ENCODE measurements at regions not wholly inside any gene's neighbourhood (a gene's known extent, or its start where the extent isn't known, plus 50 kb on each side); places are given as distances from the start of the nearest gene placed in this dataset.
"Not testable (repeated sequence)": the region's sequence is repeated elsewhere in the genome, so short reads cannot be mapped to it uniquely, and the experiment has no call there.

DNA sequence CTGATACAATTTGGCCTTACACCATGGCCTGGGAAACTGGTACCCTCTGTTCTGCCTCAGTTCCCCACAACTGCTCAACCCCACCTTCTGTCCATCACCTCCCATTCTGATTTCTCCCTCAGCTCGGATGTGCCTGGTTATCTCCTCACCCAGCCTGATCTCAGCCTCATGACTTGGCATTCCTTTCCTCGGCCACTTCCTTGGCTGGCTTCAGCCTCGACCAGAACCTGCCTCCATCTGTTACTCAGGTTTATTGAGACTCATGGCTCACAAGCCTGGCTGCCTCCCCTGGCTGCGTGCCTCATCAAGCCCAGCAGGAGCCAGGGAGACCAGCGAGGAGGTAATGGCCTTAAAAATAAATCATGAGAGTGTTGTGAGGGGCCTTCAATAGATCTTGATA is 356.2 kb upstream of the SPRED2 start:
- DNase-seq (ENCODE audit: low read depth), result no peak

- DNase-seq (ENCODE audit: low read depth), result no peak
These were observed 354.4 kb upstream of the SPRED2 start for GRCh38 chr2:65786765-65787164.

DNA sequence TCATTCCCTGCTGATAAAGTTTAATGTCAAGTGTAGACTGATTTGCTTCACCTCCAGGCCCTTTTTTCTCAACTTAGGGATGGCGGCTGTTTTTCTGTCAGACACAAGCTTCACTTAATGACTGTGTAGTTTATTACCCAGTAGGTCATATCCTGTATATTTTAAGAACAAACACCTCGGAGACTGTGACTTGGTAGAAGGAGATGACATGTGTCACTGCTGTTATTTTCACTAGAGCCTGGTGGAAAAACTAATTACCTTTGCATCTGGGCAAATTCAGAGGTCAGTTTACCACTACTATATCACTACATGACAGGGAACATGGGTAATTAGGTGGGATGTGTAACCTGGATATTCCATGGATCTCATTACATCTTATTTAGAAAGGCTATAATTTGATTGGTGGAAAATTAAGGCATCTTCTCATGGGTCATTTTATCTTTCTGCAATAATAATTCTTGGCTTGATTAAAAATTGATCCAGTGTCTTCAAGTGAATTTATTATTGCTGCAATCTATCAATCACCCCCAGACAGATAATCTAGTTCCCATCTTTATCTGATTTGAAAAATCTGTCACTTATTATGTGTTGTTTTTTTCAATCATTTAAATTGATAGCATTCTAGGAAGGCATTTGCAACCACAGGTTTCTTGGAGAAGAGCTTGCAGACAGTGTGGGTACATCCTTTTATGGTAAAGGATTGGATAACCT is 353.8 kb upstream of the SPRED2 start:
- no peak for DNase-seq (ENCODE audit: low read depth)

GRCh38 chr2:65782996-65783650 is 350.7 kb upstream of the SPRED2 start:
- no peak for DNase-seq (ENCODE audit: low read depth)

DNA sequence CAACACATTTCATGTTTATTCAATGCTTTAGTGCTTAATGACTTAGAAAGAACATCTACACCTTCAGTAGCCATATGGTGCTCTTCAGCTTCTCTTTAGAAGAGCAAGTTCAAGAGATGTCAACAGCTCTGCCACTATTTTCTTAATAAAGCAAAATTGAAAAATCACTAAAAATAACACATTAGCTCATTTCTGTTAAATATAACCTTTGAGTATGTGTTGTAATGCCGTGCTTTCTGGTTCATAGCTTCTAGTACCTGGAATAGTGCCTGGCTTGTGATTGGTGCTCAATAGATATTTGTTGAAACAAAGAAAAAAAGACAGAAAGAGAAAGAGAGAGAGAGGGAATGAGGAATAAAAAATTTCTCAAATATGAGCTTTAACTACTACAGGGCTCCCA is 349.8 kb upstream of the SPRED2 start:
- DNase-seq (ENCODE audit: low read depth), result no peak

- DNase-seq (ENCODE audit: low read depth), result no peak
These were observed 349.4 kb upstream of the SPRED2 start for GRCh38 chr2:65781756-65782155.

GRCh38 chr2:65779021-65779420 is 346.6 kb upstream of the SPRED2 start:
- no peak for DNase-seq (ENCODE audit: low read depth)

- no peak for DNase-seq (ENCODE audit: low read depth)
These were observed 345.7 kb upstream of the SPRED2 start for GRCh38 chr2:65778137-65778536.

DNA sequence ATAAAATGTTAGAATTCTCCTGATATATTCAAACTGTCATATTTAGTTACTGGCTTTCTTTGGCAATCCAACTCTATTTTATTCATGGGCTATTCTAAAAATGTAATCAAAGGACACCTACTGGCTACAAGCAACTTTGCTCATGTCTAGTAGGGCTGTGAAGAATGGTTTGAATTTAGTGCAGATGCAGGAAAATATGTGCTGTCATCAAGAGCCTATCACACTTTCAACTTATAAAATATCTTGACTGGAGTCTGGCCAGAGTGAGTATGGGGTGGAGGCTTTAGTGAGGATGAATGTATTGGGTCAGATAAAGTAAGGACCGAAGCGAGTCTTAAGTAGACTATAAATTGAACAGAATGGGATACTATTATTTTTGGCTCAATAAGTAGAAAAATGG is 343.4 kb upstream of the SPRED2 start:
- DNase-seq (ENCODE audit: low read depth), result no peak

DNA sequence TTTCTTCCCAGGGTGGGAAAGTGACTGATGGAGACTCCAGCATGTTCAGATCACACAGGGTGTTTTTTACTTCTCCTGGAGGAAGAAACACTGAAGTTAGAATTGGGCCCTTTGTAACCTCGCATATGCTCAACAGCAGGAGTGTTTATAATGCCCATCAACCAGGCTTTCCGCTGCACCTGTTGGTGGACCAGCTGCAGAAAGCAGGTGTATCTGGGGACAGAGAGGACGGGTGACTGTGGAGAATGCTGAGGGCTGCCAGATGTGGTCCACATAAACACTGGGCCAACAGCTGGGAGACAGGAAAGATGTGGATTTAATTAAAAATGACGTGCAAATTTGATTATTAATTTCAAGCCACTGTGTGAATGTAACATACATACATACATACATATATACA is 335.5 kb upstream of the SPRED2 start:
- no peak for DNase-seq (ENCODE audit: low read depth)

GRCh38 chr2:65766768-65767267 is 334.4 kb upstream of the SPRED2 start:
- DNase-seq (ENCODE audit: low read depth), result no peak

DNA sequence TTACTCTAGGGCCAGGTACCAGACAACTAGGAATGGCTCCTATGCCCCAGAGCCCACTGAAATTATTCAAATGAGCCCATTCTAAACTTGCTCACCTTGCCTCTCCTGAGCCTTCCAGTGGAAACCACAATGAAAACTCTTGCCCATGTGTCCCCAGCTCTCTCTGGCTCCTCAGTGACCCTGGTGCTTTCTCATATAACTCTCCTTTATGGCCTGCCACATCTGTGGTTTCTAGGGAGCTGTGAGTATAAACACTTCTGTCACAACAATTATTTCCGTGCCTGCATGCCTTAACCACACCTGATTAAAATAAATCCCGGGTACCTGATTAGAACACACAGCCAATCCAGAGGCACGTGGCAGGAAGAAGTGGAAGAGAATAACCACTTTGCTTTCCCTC is 333.0 kb upstream of the SPRED2 start:
- no peak for DNase-seq (ENCODE audit: low read depth)

DNA sequence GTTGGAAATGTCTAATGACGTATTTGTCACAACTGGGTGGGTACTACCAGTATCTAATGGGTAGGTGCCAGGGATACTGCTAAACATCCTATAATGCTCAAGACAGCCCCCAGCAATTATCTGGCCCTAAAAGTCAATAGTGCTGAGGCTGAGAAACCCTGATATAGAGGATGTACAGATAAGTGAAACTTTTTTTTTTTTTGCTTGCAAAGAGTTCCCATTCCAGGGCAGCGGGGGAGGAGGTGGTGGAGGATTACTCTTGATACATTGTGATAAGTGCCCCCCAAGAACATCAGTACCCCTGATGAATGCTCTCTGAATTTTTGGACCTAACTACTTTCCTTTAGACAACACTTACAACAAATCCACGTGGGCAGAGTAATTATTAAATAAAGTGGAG is 329.7 kb upstream of the SPRED2 start:
- DNase-seq (ENCODE audit: low read depth), result no peak

- DNase-seq (ENCODE audit: low read depth), result no peak
These were observed 321.8 kb upstream of the SPRED2 start for GRCh38 chr2:65754219-65754618.

- no peak for DNase-seq (ENCODE audit: low read depth)
These were observed 319.0 kb upstream of the SPRED2 start for GRCh38 chr2:65751408-65751807.

GRCh38 chr2:65749545-65749944 is 317.1 kb upstream of the SPRED2 start:
- DNase-seq (ENCODE audit: low read depth), result peak; percentile 28

GRCh38 chr2:65747875-65748274 is 315.5 kb upstream of the SPRED2 start:
- not testable (repeated sequence) for DNase-seq (ENCODE audit: low read depth)

DNA sequence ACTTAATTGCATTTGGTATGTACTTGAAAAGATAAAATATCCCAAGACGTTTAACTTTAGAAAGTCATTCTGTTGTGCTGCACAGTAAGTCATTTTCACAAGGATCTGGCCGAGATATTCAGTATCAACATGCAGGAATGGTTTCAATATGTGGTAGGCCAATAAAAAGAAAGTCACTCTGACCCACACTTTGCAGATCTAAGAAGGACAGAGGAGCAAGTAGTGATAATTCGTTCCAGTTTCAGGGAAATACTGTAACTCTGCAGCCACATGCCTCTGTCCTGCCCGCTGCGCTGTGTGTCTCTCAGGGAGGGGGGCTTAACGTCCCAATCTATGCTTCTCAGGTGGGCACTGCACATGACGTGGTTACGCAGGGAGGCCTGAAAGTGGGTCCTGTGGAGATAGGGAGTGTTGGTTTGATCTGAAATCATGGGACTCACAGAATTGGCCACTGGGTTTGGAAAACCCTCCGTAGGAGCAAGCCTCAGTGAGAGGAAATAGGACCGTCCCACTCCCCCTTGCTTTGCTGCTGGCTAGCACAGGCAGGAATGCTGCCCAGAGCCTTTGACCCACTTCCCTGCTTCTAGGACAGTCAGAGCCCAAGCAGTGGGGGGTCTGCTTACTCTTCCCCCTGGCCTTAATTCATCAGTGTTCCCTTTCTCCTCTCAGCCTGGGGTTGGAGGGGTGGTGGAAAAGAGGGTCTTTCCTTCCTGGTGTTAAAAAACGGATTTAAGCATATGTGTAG is 314.7 kb upstream of the SPRED2 start:
- no peak for DNase-seq (ENCODE audit: low read depth)

- DNase-seq (ENCODE audit: low read depth), result no peak
These were observed 312.2 kb upstream of the SPRED2 start for GRCh38 chr2:65744477-65745200.

DNA sequence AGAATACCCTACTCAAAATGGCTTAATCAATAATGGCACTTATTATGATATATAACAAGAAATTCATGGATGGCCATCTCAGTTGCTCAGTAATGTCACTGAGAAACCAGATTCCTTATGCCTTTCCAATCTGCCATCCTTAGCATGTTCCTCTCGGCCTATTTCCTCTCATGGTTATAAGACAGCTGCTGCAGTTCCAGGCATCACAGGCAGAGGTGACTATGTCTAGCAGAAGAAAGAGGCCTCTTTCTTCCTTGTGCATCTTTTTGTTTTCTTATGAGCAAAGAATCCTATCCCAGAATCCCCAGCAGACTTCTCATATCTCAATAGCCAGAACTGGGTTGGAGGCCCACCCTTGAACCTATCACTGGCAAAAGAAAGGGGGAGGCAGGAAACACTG is 310.6 kb upstream of the SPRED2 start:
- DNase-seq (ENCODE audit: low read depth), result no peak

GRCh38 chr2:65739927-65740326 is 307.5 kb upstream of the SPRED2 start:
- DNase-seq (ENCODE audit: low read depth), result no peak

DNA sequence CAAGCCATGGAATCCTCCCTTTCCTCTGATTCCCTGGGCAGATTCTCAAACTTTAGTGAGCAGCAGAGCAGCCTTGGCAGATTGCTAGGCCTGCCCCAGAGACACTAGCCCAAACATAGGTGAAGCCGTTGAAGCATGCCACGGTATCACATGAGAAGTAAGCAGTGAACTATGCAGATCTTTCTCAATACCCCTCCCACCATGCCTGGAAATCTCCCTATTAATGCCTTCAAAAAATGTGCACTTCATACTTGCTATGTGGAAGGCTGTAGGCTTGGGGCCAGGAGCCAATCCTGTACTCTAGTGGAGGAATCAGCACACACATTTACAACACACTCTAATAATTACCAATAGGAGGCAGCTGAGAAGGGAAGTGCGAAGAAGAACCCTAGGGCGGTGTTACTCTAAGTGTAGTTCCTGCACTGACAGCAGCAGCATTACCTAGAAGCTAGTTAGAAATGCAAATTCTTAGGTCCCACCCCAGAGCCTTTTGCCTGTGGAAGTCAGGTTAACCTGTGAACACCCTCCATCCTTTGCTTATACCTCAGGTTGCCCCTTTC is 305.1 kb upstream of the SPRED2 start:
- DNase-seq (ENCODE audit: low read depth), result no peak

Measured in ELR (cell line).